ENCODE measurements at regions not wholly inside any gene's neighbourhood (a gene's known extent, or its start where the extent isn't known, plus 50 kb on each side); places are given as distances from the start of the nearest gene placed in this dataset.
"Not testable (repeated sequence)": the region's sequence is repeated elsewhere in the genome, so short reads cannot be mapped to it uniquely, and the experiment has no call there.

DNA sequence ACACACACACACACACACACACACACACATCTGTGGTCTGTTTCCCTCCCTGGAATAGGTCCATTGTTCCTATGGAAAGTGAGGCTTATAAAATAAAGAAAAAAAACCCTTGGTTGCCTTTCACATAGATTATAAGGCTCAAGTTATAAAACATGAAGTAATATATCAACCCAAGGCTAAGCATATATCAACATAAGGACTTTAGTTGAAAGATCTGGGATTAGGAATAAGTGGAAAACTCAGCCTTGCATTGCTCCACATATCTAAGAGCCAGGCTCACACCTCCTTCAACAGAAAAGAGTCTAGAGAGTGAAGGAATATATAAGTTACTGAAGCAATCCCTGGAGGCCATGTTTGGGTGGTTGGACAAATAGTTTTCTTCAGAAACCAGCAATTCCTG, 235.0 kb downstream of the SUCLG1 start:
- DNase-seq (ENCODE audit: insufficient read length, low spot score) (no peak), FAIRE-seq (no peak)

DNA sequence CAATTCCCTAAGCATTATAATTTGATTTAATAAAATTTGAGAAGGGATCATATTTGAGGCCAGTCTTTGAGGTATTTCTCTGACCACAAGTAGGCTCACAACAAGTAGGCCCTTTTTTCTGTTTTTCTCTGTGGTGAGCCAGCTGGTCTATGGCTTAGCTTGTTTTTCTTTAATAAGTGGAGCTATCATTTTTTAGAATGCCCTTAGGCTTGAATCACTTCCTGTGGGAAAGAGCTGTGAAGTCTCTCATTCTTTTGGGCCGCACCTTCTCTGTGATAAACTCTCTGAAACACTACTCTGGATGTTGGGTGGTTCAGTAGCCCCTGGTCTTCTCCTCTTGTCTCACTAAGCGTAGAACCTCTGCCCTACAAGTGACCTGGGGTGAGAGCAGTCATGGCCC, 235.9 kb downstream of the SUCLG1 start:
- DNase-seq (ENCODE audit: insufficient read length, low spot score) (peak; percentile 31), FAIRE-seq (no peak)

DNA sequence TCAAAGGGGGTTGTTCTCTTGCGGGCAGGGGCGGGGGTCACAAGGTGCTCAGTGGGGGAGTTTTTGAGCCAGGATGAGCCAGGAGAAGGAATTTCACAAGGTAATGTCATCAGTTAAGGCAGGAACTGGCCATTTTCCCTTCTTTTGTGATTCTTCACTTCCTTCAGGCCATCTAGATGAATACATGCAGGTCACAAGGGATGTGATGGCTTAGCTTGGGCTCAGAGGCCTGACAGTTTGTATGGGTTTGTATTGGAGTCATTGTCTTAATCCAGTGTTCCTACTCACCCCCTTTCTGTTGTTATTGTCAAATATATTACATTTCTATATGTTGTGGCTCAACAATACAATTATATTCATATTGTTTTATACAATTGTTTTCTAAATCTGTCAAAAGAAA, 238.0 kb downstream of the SUCLG1 start:
- FAIRE-seq; DNase-seq (ENCODE audit: insufficient read length, low spot score): not testable (repeated sequence)

DNA sequence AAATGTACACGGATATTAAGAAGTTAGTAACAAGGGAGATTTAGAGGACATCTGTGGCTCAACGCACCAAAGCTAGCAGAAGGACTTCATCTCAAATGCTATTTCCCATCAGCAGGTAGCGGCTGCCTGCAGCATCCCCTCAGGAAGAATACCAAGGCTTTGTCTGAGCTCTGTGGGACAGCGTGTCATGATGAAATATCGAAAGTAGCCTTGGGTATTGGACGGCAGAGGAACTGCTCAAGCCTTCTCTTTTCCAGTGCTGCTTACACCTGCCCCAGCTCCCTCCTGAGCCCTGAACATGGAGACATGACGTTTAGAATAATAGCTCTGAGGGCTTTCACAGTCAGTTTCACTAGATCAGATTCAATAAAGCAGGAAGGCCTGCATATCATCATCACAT, 241.6 kb downstream of the SUCLG1 start:
- no peak for FAIRE-seq
- DNase-seq (ENCODE audit: insufficient read length, low spot score), result no peak

DNA sequence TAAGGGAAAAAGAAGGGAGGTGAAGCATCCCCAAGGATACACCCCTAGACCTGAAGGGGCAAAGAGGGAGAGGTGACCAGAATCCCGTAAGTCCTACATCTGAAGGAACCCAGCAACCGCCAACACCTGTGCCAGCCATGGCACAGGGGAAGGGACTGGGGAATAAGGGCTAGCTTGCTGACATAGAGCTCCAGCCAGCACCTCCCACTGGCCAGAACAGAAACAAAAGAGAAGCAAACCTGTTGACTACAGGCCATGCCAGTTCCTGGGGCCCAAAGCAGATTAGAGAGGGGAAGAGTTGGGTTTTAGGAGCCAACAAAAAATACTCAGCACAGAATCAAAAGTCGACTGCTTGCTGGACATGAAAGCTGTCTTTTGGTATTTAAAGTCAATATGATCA, 244.6 kb downstream of the SUCLG1 start:
- FAIRE-seq (no peak), DNase-seq (ENCODE audit: insufficient read length, low spot score) (no peak)

DNA sequence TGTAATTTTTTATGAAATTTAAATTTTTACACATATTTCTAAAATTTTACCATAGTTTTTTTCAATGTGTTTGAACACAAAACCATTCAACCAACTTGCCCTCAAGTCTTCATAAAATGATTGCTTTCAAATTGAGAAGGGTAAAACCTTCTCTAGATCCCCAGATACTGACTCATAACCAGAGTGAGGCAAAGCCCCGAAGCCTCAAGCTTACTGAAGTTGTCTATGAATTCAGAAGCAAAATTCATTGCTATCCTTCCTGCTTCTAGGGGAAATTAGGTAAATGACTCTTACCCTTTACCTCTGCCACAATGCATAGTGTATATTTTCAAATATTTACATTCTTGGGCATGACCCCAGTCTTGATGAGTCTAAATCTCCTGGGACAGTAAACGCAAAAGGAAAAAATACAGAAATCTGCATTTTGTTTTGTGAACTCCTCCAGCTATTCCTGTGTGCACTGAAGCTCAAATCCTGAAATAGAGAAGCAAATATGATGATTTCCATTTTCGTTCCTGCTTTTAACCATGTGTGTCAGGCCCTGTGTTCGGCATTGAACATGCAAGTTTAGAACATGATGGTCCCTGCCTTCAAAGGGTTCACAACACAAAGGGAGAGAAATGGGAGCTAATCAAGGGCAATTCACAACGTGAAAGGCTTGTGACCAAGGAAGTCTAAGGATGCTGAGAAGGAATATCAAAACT, 246.3 kb downstream of the SUCLG1 start:
- FAIRE-seq, result no peak
- DNase-seq (ENCODE audit: insufficient read length, low spot score), result no peak

DNA sequence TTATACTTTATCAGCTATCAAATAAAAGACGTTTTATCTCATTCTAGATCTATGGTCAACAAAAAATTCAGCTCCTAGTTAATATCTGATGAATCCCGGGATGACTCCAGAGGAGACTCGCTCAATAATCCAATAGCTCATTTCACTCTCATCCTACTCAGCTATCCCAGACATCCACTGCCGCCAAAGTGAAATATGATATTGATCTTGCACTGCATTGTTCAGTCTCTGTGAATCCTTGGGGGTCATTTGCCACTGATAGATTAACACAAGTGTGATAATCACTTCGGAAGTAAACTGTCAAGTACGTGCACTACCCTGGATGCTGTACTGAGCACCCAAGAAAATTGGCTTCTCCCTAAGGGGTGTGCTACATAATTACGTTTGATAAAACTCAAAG, 249.1 kb downstream of the SUCLG1 start:
- no peak for FAIRE-seq

DNA sequence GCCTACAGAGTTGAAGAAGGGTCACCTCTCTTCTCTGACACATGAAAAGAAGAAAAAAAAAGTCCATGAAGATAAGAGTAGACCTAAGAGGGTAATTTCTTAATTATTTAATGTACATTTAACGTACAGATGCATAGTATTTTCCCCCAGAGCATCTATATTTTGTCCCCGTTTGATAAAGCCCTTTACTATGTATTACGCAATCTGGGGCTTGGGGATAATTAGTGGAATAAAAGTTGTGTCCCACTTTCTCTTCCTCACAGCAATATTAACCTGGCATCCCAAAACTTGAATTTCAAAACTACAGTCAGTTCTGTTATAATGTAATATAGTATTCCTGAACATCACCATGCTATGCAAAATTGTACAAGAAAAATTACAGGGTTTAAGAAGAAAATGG, 254.1 kb downstream of the SUCLG1 start:
- FAIRE-seq, result no peak
- no peak for DNase-seq (ENCODE audit: insufficient read length, low spot score)

More for the DNA sequence above, 249.1 kb downstream of the SUCLG1 start:
- DNase-seq (ENCODE audit: insufficient read length, low spot score), result no peak

DNA sequence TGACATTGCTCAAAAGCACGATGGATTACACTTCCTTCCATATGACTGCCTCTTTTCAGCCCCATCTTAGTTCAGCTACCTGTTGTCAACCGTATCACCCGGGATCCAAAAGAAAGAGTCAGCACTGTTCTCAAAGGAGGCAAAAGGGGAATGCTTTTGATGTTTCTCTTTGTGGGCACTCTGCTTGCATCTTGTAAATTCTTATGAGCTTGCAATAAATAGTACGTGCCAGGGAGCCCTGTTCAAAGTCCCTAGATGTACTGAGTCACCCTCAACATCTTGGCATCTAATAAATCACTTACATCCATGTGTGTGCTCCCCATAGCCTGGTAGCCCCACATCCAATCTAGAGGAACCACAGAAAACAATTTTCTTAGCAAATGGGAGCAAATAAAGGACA, 256.9 kb downstream of the SUCLG1 start:
- FAIRE-seq (no peak), DNase-seq (ENCODE audit: insufficient read length, low spot score) (no peak)

DNA sequence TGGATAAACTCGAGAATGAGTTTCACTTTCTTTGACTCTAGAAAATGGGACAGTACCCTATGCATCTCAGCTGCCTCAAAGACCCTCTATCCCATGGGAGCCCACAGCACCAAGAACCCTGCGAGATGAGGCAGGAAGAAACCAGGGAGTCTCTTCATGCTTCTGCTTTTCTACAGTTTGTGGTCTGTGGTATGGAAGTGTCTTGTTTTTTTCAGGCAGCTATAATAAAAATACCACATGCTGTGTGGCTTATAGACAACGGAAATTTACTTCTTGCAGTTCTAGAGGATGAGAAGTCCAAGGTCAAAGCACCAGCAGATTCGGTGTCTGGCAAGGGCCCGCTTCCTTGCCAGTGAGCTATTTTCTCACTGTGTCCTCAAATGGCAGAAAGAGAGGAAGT, 257.9 kb downstream of the SUCLG1 start:
- FAIRE-seq (no peak), DNase-seq (ENCODE audit: insufficient read length, low spot score) (no peak)

DNA sequence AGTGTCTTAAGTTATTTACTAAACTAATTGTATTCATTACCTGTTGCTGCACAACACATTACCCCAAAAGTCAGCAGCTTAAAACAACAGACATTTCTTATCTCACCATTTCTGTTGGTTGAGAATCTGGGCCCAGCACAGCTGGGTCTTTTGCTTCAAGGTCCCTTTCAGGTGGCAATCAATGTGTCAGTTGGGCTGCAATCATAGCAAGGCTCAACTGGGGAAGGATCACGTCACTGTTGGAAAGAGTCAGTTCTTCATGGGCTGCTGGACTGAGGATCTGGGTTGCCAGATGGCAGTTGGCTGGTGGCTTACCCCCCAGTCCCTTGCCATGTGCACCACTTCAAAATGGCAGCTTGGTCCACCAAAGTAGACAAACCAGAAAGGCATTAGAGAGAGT, 261.2 kb downstream of the SUCLG1 start:
- FAIRE-seq, result no peak
- no peak for DNase-seq (ENCODE audit: insufficient read length, low spot score)

DNA sequence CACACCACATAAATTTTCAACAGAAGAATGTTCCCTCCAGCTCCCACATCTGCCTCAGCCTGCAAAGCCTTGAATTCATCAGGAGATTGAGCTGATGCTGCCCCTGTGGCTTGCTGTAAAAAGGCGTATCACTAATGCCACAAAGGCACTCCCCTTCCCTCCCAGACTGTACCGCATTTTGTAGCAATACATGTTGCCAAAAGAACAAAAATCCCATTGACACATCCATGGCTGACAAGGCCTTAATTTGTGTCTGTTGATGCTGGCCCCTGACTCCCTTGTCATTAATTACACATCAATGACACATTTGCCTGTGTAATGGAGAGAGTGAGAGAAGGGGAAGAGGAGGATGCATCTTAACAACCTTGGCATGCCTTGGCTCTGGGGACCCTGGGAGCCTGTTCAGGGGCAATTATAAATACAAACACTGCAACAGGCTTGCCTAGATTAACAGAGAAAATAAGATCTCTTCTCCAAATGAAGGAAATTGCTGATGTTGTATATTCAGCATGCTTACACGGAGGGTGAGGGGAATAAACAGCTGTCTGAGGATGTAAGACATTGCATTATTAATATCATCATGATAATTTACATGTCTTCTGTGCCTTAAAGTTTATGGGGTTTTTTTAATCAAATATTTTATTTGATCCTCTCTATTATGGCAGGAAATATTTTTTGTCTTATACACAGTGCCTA, 264.0 kb downstream of the SUCLG1 start:
- DNase-seq (ENCODE audit: insufficient read length, low spot score) (no peak), FAIRE-seq (no peak)

DNA sequence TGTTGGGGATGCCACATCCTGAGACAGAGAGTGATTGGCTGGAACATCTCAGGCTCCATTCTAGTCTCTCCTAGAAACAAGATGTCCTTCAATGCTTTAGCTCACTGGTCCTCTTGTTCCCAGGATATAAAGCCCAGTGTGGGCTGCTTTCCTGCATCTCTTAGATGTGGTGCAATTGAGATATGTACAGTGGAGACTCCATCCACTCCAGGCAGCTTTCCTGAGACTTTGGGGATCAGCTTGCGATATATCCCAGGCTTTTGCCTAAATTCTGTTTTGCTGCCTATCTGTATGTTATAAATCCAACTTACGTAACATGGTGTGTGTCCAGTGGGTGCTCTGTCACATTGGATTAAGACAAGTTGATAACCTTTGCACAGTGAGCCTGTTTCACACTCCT, 264.9 kb downstream of the SUCLG1 start:
- FAIRE-seq (no peak), DNase-seq (ENCODE audit: insufficient read length, low spot score) (no peak)

DNA sequence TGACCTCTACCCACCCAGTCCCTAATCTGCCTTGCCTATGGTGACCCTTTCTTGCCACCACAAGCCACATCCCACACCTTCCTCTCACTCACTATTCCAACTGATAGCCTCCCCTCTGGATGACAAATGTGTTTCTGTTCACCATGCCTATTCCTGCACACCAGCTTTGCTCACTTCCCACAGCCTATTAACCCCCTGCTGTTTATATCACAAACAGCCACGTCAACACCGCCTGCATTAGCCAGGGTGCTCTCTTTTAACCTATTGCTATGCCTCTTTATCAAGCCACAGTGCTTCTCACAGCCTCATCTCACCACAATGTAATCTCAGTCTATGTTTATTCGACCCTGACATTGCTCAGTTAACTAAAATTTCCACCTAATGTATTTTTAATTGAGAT, 271.8 kb downstream of the SUCLG1 start:
- DNase-seq (ENCODE audit: insufficient read length, low spot score) (no peak), FAIRE-seq (no peak)

DNA sequence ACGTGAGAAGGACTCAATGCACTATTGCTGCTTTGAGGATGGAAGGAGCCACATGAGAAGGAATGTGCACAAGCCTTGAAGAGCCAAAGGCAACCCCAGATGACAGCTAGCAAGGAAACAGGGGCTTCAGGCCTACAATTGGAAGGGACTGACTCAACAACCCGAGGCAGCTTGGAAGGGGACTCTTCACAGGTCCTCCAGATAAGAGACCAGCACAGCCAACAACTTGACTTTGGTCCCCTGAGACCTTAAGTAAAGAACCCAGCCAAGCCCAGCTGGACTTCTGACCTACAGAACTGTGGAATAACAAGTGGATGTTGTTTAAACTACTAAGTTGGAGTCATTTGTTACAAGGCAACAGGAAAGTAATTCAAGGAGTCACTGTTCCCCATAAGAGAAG, 277.2 kb downstream of the SUCLG1 start:
- no peak for DNase-seq (ENCODE audit: insufficient read length, low spot score)
- no peak for FAIRE-seq

DNA sequence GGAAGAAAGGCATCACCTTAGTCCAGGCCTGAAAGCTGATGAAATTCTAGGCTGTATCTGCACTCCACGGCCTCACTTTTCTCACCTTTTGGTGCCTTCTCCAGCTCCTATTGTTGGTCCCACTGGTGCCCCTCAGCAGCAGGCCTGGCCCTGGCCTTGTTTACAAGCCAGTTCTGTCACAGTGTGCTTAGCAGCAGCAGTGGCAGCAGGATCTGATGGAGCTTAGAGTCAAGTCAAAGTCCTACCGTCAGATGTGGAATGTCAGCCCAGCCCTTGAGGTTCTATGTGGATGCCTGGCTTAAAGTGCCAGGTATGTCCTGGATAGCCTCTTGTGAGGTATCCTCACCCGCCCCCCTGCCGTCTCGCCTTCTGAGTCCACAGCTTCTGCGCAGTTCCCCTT, 281.3 kb downstream of the SUCLG1 start:
- FAIRE-seq (no peak), DNase-seq (ENCODE audit: insufficient read length, low spot score) (no peak)

DNA sequence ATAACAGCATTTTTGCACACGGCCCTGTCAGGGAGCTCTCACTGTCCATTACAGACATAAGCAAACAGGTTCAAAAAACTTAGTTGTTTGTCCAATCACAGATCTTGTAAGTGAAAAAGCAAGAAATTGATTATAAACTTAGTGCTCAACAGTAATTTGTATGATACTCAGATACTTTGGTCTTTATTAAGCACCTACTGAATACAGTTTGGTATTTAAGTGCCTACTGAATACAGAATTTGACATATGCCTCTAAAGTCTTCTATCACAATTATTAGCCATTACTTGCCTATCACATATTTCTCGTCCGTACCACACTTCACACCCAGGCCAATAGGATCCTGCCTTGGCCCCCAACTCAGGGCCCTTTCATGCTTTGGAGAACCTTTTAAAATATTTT, 283.1 kb downstream of the SUCLG1 start:
- FAIRE-seq (no peak), DNase-seq (ENCODE audit: insufficient read length, low spot score) (no peak)

DNA sequence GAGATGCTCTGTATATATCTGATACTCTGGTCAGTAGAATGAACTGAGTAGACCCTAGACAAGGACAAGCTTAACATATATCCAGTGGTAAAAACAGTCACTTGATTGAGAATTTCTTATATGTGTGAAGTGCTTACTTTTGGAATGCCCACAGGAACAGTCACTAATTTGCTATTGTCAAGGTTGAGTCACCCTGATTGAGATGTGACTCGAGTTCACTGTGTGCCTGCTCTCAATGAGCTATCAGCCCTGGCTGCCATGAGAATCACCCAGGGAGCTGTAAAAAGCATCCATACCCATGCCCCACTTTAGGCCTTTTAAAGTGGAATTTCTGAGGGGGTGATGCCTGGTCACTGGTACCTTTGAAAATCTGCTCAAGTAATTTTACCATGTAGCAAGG, 283.7 kb downstream of the SUCLG1 start:
- FAIRE-seq (no peak), DNase-seq (ENCODE audit: insufficient read length, low spot score) (no peak)

DNA sequence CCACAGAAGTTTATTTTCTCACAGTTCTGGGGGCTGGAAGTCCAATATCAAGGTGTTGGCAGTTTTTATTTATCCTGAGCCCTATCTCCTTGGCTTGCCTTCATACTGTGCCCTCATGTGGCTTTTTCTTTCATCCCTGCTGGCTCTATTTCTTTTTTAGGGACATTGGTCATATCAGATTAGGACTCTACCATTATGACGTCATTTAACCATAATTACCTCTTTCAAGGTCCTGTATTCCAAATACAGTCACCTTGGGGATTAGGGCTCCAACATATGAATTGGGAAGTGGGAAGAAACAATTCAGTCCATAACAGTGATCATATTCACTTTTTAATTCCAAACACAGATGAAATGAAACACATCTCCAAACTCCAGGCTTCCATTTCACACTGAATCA, 286.0 kb downstream of the SUCLG1 start:
- FAIRE-seq (no peak), DNase-seq (ENCODE audit: insufficient read length, low spot score) (no peak)

DNA sequence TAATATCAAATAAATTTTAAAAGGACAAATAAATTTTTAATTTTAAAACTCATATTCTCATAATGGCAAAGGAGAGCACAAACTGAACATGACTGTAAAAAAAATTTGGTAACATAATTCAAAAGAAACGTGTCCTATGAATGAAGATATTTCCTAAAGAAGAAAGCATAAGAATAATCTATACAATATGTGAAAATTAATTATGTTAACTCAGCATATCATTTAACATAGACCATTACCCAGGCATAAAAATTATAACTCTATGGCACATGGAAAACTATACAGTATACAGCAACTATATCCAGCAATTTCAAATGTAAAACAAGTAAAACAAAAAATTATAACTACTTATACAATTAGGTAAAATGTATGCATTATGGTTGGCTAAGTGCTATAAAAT, 288.1 kb downstream of the SUCLG1 start:
- no peak for DNase-seq (ENCODE audit: insufficient read length, low spot score)
- no peak for FAIRE-seq

DNA sequence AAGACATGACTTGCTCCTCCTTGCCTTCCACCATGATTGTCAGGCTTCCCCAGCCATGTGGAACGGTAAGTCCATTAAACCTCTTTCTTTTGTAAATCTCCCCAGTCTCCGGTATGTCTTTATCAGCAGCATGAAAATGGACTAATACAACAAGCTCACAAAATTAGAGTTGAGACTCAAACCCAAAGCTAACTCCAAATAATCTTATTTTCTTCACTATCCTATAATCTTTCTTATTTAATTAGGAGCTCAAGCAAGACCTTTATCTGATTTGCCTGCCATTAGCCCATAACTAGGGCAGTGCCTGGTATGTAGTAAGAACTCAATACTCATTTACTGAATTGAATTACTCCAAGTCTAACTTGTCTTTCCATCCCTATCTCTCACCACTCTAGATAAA, 289.2 kb downstream of the SUCLG1 start:
- FAIRE-seq (no peak), DNase-seq (ENCODE audit: insufficient read length, low spot score) (no peak)

DNA sequence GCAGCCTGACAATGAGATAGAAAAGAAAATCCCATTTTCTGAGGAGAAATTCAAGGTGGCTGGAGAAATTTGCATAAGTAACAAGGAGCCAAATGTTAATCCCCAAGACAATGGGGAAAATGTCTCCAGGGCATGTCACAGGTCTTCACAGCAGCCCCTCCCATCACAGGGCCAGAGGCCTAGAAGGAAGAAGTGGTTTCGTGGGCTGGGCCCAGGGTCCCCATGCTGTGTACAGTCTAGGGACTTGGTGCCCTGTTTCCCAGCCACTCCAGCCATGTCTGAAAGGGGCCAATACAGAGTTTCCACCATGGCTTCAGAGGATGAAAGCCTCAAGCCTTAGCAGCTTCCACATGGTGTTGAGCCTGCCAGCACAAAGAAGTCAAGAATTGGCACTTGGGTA, 290.5 kb downstream of the SUCLG1 start:
- not testable (repeated sequence) for DNase-seq (ENCODE audit: insufficient read length, low spot score); FAIRE-seq

DNA sequence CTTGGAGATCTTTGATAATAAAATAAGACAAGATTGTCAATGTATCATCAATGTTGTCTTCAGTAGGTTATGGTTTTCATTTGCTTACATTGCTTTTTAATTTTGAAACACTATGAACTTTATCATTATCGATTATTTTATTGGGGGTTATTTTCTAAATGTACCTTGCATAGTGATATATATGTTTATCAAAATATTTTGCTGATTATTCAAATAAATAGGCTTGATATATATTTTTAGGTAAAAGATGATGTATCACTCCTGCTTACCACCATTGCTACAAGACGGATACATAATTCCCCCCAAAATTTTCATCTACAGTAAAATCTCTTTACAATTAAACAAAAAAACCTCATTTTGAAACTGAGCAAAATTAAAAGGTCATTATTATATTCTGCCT, 293.8 kb downstream of the SUCLG1 start:
- no peak for DNase-seq (ENCODE audit: insufficient read length, low spot score)
- no peak for FAIRE-seq
